ENCODE measurements at regions not wholly inside any gene's neighbourhood (a gene's known extent, or its start where the extent isn't known, plus 50 kb on each side); places are given as distances from the start of the nearest gene placed in this dataset.

DNA sequence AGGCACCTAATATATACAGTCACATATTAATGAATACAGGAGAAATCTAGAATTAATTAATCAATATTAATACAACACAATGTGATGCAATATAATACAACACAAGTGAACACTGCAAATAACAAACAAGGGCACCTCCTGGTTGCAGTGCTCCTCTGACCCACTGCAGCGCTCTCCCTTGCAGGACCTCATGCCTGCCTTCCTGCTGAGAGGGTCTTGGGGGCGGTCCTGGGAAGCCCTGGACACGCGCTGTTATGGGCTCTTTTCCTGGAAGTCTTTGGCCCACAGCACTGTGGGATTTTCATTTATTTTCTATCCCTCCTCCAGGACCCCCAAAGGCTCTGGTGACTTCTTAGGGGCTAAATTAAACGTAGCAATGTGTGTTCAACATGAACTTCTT lies 485.8 kb downstream of the IRX1 start:
- DNase-seq = no peak
- TF ChIP-seq, protein P1, sequence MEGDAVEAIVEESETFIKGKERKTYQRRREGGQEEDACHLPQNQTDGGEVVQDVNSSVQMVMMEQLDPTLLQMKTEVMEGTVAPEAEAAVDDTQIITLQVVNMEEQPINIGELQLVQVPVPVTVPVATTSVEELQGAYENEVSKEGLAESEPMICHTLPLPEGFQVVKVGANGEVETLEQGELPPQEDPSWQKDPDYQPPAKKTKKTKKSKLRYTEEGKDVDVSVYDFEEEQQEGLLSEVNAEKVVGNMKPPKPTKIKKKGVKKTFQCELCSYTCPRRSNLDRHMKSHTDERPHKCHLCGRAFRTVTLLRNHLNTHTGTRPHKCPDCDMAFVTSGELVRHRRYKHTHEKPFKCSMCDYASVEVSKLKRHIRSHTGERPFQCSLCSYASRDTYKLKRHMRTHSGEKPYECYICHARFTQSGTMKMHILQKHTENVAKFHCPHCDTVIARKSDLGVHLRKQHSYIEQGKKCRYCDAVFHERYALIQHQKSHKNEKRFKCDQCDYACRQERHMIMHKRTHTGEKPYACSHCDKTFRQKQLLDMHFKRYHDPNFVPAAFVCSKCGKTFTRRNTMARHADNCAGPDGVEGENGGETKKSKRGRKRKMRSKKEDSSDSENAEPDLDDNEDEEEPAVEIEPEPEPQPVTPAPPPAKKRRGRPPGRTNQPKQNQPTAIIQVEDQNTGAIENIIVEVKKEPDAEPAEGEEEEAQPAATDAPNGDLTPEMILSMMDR (IDR thresholded peaks at IDR 0.05; ENCODE audit: low read depth, low read length, missing control alignments) = no peak
- in situ Hi-C loops (cut with HindIII; ENCODE audit: low pct_ligation_motif_present, low sequenced_read_pairs) = no loop called here
- H3K4me3 ChIP-seq (ENCODE audit: low read depth, low read length) = no peak overlapping the region
- H3K27me3 ChIP-seq (replicated peaks) = no peaks in the 10 kb centered on the region
- no peaks in the 10 kb centered on the region for H3K36me3 ChIP-seq (replicated peaks)
- no peak overlapping the region for H3K27ac ChIP-seq

DNA sequence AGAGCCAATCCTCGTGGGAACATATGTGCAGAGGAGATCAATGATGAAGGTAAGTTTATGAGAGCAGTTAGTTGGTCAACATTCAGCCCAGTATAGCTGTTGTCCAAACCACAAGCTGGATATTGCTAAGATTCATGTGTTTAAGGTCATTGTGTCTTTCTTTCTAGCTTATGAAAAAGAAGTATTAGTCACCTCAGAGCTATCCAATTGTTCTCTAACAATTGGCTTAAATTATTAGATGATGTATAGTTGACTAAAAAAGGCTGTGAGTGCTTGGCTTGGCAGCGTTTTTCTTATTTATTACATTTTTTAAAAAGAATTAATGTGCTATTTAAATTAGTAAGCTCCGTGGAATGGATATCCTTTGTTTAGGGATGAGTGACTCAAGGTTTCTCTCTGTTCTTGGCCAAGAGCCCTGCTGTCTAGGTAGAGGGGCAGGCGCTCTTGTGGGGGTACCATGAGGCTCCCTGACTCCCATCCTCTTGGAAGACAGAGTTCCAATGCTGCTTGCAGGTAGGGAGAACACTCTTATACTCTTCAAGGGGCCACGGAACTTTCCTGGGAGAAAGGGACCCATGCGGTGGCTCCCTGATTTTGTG lies 487.4 kb downstream of the IRX1 start:
- H3K27ac ChIP-seq = no peak overlapping the region
- H3K4me3 ChIP-seq (ENCODE audit: low read depth, low read length) = no peak overlapping the region
- in situ Hi-C loops (cut with HindIII; ENCODE audit: low pct_ligation_motif_present, low sequenced_read_pairs) = no loop called here
- DNase-seq = no peak
- no peaks in the 10 kb centered on the region for H3K27me3 ChIP-seq (replicated peaks)
- TF ChIP-seq, protein P1 (IDR thresholded peaks at IDR 0.05; ENCODE audit: low read depth, low read length, missing control alignments) = no peak
- H3K36me3 ChIP-seq (replicated peaks) = no peaks in the 10 kb centered on the region

DNA sequence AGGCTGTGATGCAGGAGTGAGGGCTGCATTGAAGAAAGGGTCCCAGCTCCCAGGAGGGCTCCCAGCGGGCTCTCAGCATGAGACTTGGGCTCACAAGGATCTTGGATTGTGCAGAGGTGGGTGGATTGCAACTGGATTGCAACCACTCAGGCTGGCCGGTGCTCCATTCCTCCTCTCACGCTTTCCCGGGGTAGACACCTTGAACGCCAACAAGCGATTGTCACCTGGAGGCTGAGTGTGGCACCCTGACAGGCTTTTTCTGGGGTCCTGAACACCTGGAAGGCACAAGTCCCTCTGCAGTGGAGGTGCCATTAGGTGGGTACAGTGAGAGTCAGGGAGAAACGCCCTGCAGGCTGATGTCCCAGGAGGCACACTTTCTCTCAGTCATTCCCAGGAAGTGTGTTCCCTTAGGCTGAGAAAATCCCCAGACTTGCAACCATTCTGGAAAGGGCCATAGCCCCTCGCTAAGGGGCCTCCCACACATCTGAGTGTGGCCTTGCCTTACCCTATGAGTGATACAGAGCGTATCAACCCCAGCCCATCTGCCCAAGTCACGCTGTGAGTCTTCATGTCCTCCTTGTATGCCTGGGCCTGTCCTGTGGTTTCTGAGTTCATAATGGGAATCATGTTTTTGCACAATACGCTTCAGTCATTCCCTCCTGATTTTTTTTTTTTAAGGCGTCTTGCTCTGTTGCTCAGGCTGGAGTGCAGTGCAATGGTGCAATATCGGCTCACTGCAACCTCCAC lies 488.1 kb downstream of the IRX1 start:
- Histone ChIP-seq H3K36me3 (replicated peaks) (no peaks in the 10 kb centered on the region), H3K4me3 (ENCODE audit: low read depth, low read length) (no peak overlapping the region), H3K27ac (no peak overlapping the region), H3K27me3 (replicated peaks) (no peaks in the 10 kb centered on the region)
- in situ Hi-C loops (cut with HindIII; ENCODE audit: low pct_ligation_motif_present, low sequenced_read_pairs) = no loop called here
- TF ChIP-seq, protein P1 (IDR thresholded peaks at IDR 0.05; ENCODE audit: low read depth, low read length, missing control alignments) = no peak
- no peak for DNase-seq

DNA sequence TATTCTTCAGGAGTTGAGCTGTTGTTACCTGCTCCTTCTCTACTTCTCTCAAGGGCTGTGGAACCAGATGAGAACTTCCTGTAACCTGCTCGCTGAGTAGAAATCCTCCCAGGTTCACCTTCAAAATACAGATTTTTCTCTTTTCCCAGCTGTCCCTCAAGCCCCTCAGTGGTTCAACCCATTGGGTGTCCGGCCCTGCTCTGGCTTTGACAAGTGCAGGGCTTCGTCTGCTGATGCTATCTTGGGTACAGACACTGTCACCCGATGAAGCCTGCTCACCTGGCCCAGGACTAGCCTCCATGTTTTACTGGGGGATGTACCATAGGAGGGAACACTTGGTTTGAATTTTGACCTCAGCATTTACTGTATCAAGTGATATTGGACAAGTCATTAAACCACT lies 490.4 kb downstream of the IRX1 start:
- Histone ChIP-seq H3K36me3 (replicated peaks) (no peaks in the 10 kb centered on the region), H3K4me3 (ENCODE audit: low read depth, low read length) (no peak overlapping the region), H3K27ac (no peak overlapping the region), H3K27me3 (replicated peaks) (no peaks in the 10 kb centered on the region)
- in situ Hi-C loops (cut with HindIII; ENCODE audit: low pct_ligation_motif_present, low sequenced_read_pairs) = no loop called here
- no peak for DNase-seq
- TF ChIP-seq, protein P1 (IDR thresholded peaks at IDR 0.05; ENCODE audit: low read depth, low read length, missing control alignments) = no peak

DNA sequence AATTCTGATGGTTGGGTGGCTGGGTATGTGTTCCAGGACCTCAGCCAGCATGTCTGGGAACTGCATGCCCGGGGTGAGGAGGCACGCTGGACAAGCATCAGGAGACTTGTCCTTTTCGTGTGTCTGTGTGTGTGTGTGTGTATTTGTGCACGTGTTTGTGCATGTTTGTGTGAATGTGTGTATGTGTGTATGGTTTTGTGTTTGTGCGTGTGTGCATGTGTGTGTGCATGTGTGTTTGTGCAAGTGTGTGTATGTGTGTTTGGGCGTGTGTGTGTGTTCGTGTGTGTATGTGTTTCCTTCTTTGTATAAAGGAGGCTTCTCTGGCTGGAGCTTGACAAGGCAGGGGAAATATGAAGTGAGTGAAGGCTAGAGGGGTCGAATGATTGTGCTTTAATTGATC lies 491.5 kb downstream of the IRX1 start:
- in situ Hi-C loops (cut with HindIII; ENCODE audit: low pct_ligation_motif_present, low sequenced_read_pairs) = no loop called here
- Histone ChIP-seq H3K27ac (no peak overlapping the region), H3K36me3 (replicated peaks) (no peaks in the 10 kb centered on the region), H3K27me3 (replicated peaks) (no peaks in the 10 kb centered on the region), H3K4me3 (ENCODE audit: low read depth, low read length) (no peak overlapping the region)
- TF ChIP-seq, protein P1 (IDR thresholded peaks at IDR 0.05; ENCODE audit: low read depth, low read length, missing control alignments) = no peak
- DNase-seq = no peak
